Keratinocyte (primary cell): ENCODE measurements at regions not wholly inside any gene's neighbourhood (a gene's known extent, or its start where the extent isn't known, plus 50 kb on each side); places are given as distances from the start of the nearest gene placed in this dataset.

Experiments used
- CTCF ChIP-seq, 3 experiments: IDR thresholded peaks in 1 of 3; conservative IDR thresholded peaks in 1 of 3; optimal IDR thresholded peaks in 1 of 3; 2 replicates in 2 of 3; 3 replicates in 1 of 3; pipeline versions ENCODE3 to v1.5.1; 2011; ENCODE audit warnings: low read length in 3 of 3, mild to moderate bottlenecking in 3 of 3, moderate library complexity in 2 of 3, control low read depth in 1 of 3, inconsistent platforms in 1 of 3; ENCODE audit not compliant: insufficient read depth in 2 of 3; ENCODE audit errors: extremely low read depth in 1 of 3
- EZH2 ChIP-seq: IDR thresholded peaks from one replicate; pipeline ENCODE4 v1.6.1; 2012; ENCODE audit warnings: inconsistent platforms, mild to moderate bottlenecking, low read length, moderate library complexity

- no peak for TF ChIP-seq EZH2
- no peak for TF ChIP-seq CTCF (optimal IDR thresholded peaks at IDR 0.05 in 1 of 3, IDR thresholded peaks at IDR 0.05 in 1 of 3, conservative IDR thresholded peaks at IDR 0.05 in 1 of 3; ENCODE audit: extremely low read depth in 1 of 3, insufficient read depth in 2 of 3, low read length in 3 of 3)
Observed at GRCh38 chr4:116357758-116358157, 727.6 kb downstream of the TRAM1L1 start.
